WTC11 (cell line): ENCODE measurements at regions not wholly inside any gene's neighbourhood (a gene's known extent, or its start where the extent isn't known, plus 50 kb on each side); places are given as distances from the start of the nearest gene placed in this dataset.

ENCODE experiments used
- ATAC-seq: fragments of 200-7000 bp; cut with Tn5 transposase; 2 replicates; pipeline ENCODE4 v1.10.0; 2021; ENCODE audit warnings: mild to moderate bottlenecking, moderate library complexity
- CTCF ChIA-PET: fragments of 300-600 bp; sonication (Branson Sonifier 250); formaldehyde crosslinking; loops from one replicate; lab custom pipeline; 2021; ENCODE audit warnings: antibody characterized with exemption; lab: Charles Lee
- POLR2A ChIA-PET: fragments of 350-600 bp; sonication (Branson Sonifier 250); formaldehyde crosslinking; loops from one replicate; lab custom pipeline; 2021; ENCODE audit warnings: antibody characterized with exemption; lab: Charles Lee
- DNase-seq: peaks from one replicate; pipeline ENCODE4 v3.0.0; 2021; ENCODE audit warnings: low spot score
- H3K27ac Mint-ChIP-seq: 2 replicates; pipeline ENCODE4 v1.8.0; 2021; ENCODE audit warnings: mixed read lengths
- H3K27me3 Mint-ChIP-seq: 2 replicates; pipeline ENCODE4 v1.8.0; 2021; ENCODE audit warnings: low read depth, mild to moderate bottlenecking, moderate library complexity, mixed read lengths
- H3K36me3 Mint-ChIP-seq: 2 replicates; pipeline ENCODE4 v1.8.0; 2021; ENCODE audit warnings: mixed read lengths
- H3K4me1 Mint-ChIP-seq: 2 replicates; pipeline ENCODE4 v1.8.0; 2022; ENCODE audit warnings: mixed read lengths
- H3K4me3 Mint-ChIP-seq: 2 replicates; pipeline ENCODE4 v1.8.0; 2021; ENCODE audit warnings: mild to moderate bottlenecking, moderate library complexity, mixed read lengths
- H3K9me3 Mint-ChIP-seq: 2 replicates; pipeline ENCODE4 v1.8.0; 2021; ENCODE audit warnings: mixed read lengths
- ATF1 ChIP-seq: sonication (generic); formaldehyde crosslinking; IDR thresholded peaks from 2 replicates; pipeline ENCODE4 v1.8.1; 2023; ENCODE audit warnings: mild to moderate bottlenecking, moderate library complexity, missing genetic modification reagents
- E2F4 ChIP-seq: sonication (generic); formaldehyde crosslinking; IDR thresholded peaks from 2 replicates; pipeline ENCODE4 v1.8.1; 2022; ENCODE audit warnings: low read depth, mild to moderate bottlenecking, moderate library complexity, missing genetic modification reagents, borderline replicate concordance
- ELF4 ChIP-seq: sonication (generic); formaldehyde crosslinking; IDR thresholded peaks from 2 replicates; pipeline ENCODE4 v1.8.1; 2022; ENCODE audit warnings: low read depth, mild to moderate bottlenecking, moderate library complexity, missing genetic modification reagents
- ESRRA ChIP-seq: sonication (generic); formaldehyde crosslinking; IDR thresholded peaks from 2 replicates; pipeline ENCODE4 v1.8.1; 2022; ENCODE audit warnings: mild to moderate bottlenecking, missing genetic modification reagents, borderline replicate concordance
- FOXJ3 ChIP-seq: sonication (generic); formaldehyde crosslinking; IDR thresholded peaks from 2 replicates; pipeline ENCODE4 v1.9.0; 2021; ENCODE audit warnings: missing genetic modification reagents, mild to moderate bottlenecking, borderline replicate concordance
- FOXK1 ChIP-seq: sonication (generic); formaldehyde crosslinking; IDR thresholded peaks from 2 replicates; pipeline ENCODE4 v1.8.0; 2022; ENCODE audit warnings: mild to moderate bottlenecking, moderate library complexity, missing genetic modification reagents
- GTF2I ChIP-seq: fragments of 250-450 bp; sonication (Bioruptor Pico); conservative IDR thresholded peaks from 2 replicates; pipeline ENCODE4 v1.4.0; 2021; ENCODE audit warnings: mild to moderate bottlenecking
- HMGA2 ChIP-seq: fragments of 250-450 bp; sonication (Bioruptor Pico); IDR thresholded peaks from 2 replicates; pipeline ENCODE4 v1.4.0; 2021; ENCODE audit warnings: mild to moderate bottlenecking, moderate library complexity
- JUN ChIP-seq: sonication (generic); formaldehyde crosslinking; IDR thresholded peaks from 2 replicates; pipeline ENCODE4 v1.8.0; 2023; ENCODE audit warnings: mild to moderate bottlenecking, missing genetic modification reagents
- PRRX2 ChIP-seq: fragments of 250-450 bp; sonication (Bioruptor Pico); IDR thresholded peaks from 2 replicates; pipeline ENCODE4 v1.8.0; 2021; ENCODE audit warnings: mild to moderate bottlenecking
- SMAD4 ChIP-seq: sonication (generic); formaldehyde crosslinking; IDR thresholded peaks from 2 replicates; pipeline ENCODE4 v1.8.0; 2022; ENCODE audit warnings: mild to moderate bottlenecking, missing genetic modification reagents
- ZNF138 ChIP-seq: sonication (generic); formaldehyde crosslinking; conservative IDR thresholded peaks from 2 replicates; pipeline ENCODE4 v1.8.1; 2022; ENCODE audit warnings: mild to moderate bottlenecking, moderate library complexity, missing genetic modification reagents
- ZNF263 ChIP-seq: sonication (generic); formaldehyde crosslinking; IDR thresholded peaks from 2 replicates; pipeline ENCODE4 v1.8.1; 2022; ENCODE audit warnings: low read depth, mild to moderate bottlenecking, moderate library complexity, missing genetic modification reagents
- ZNF416 ChIP-seq: fragments of 250-450 bp; sonication (Bioruptor Pico); IDR thresholded peaks from 2 replicates; pipeline ENCODE4 v1.9.0; 2021; ENCODE audit warnings: mild to moderate bottlenecking, inconsistent platforms
- ZNF671 ChIP-seq: fragments of 250-450 bp; sonication (Bioruptor Pico); IDR thresholded peaks from 2 replicates; pipeline ENCODE4 v1.8.0; 2021; ENCODE audit warnings: mild to moderate bottlenecking
- TF ChIP-seq, protein P1 (sequence below): sonication (generic); formaldehyde crosslinking; IDR thresholded peaks from 2 replicates; pipeline ENCODE4 v1.8.0; 2022; ENCODE audit warnings: mild to moderate bottlenecking, missing genetic modification reagents
- TF ChIP-seq, protein P2 (sequence below): sonication (generic); formaldehyde crosslinking; IDR thresholded peaks from 2 replicates; pipeline ENCODE4 v1.8.0; 2023; ENCODE audit warnings: missing genetic modification reagents, mild to moderate bottlenecking, borderline replicate concordance
- TF ChIP-seq, protein P3 (sequence below): sonication (generic); formaldehyde crosslinking; conservative IDR thresholded peaks from 2 replicates; pipeline ENCODE4 v1.8.1; 2022; ENCODE audit warnings: mild to moderate bottlenecking, missing genetic modification reagents
- TF ChIP-seq, protein P4 (sequence below): sonication (generic); formaldehyde crosslinking; IDR thresholded peaks from 2 replicates; pipeline ENCODE4 v1.8.1; 2023; ENCODE audit warnings: mild to moderate bottlenecking, missing genetic modification reagents, moderate library complexity
- TF ChIP-seq, protein P5 (sequence below): fragments of 250-450 bp; sonication (Bioruptor Pico); conservative IDR thresholded peaks from 2 replicates; pipeline ENCODE4 v1.9.0; 2021; ENCODE audit warnings: mild to moderate bottlenecking

DNA sequence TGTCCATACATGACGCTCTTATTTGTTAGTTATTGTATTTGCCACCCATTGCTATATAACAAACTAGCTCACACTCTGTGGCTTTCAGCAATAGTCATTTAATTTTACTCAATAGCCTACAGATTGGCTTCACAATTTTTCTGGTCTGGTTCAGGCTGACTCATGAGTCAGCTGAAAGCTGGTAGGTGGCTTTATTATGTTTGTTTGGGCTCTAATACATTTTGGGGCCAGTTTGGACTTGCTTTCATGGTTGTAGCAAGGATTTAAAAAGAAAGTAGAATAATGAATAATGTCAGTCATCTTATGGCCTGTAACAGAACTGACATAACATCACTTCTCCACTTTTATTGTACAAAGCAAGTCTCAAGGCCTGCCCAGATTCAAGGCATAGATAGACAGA is 338.7 kb downstream of the LRRIQ3 start:
- ChIA-PET POLR2A (no interaction called here), CTCF (no interaction called here)
- 0 out of 2 replicates have a peak, but pooled peaks cover 1% of the 10 kb centered on the region for H3K9me3 Mint-ChIP-seq
- TF ChIP-seq ZNF671 (no peak), ESRRA (CRISPR knock-in tag) (no peak), SMAD4 (CRISPR knock-in tag) (no peak), ATF1 (CRISPR knock-in tag) (no peak), ZNF263 (CRISPR knock-in tag) (no peak), ZNF416 (no peak), PRRX2 (CRISPR knock-in tag) (no peak), JUN (CRISPR knock-in tag) (no peak), FOXK1 (CRISPR knock-in tag) (no peak), HMGA2 (CRISPR knock-in tag) (no peak), ELF4 (CRISPR knock-in tag) (no peak), E2F4 (CRISPR knock-in tag) (no peak), GTF2I (CRISPR knock-in tag) (no peak), FOXJ3 (CRISPR knock-in tag) (no peak), ZNF138 (CRISPR knock-in tag) (no peak)
- TF ChIP-seq, protein P1, sequence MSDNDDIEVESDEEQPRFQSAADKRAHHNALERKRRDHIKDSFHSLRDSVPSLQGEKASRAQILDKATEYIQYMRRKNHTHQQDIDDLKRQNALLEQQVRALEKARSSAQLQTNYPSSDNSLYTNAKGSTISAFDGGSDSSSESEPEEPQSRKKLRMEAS (CRISPR knock-in tag): no peak
- TF ChIP-seq, protein P2, sequence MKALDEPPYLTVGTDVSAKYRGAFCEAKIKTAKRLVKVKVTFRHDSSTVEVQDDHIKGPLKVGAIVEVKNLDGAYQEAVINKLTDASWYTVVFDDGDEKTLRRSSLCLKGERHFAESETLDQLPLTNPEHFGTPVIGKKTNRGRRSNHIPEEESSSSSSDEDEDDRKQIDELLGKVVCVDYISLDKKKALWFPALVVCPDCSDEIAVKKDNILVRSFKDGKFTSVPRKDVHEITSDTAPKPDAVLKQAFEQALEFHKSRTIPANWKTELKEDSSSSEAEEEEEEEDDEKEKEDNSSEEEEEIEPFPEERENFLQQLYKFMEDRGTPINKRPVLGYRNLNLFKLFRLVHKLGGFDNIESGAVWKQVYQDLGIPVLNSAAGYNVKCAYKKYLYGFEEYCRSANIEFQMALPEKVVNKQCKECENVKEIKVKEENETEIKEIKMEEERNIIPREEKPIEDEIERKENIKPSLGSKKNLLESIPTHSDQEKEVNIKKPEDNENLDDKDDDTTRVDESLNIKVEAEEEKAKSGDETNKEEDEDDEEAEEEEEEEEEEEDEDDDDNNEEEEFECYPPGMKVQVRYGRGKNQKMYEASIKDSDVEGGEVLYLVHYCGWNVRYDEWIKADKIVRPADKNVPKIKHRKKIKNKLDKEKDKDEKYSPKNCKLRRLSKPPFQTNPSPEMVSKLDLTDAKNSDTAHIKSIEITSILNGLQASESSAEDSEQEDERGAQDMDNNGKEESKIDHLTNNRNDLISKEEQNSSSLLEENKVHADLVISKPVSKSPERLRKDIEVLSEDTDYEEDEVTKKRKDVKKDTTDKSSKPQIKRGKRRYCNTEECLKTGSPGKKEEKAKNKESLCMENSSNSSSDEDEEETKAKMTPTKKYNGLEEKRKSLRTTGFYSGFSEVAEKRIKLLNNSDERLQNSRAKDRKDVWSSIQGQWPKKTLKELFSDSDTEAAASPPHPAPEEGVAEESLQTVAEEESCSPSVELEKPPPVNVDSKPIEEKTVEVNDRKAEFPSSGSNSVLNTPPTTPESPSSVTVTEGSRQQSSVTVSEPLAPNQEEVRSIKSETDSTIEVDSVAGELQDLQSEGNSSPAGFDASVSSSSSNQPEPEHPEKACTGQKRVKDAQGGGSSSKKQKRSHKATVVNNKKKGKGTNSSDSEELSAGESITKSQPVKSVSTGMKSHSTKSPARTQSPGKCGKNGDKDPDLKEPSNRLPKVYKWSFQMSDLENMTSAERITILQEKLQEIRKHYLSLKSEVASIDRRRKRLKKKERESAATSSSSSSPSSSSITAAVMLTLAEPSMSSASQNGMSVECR: no peak
- TF ChIP-seq, protein P3, sequence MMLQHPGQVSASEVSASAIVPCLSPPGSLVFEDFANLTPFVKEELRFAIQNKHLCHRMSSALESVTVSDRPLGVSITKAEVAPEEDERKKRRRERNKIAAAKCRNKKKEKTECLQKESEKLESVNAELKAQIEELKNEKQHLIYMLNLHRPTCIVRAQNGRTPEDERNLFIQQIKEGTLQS (CRISPR knock-in tag): no peak
- TF ChIP-seq, protein P4, sequence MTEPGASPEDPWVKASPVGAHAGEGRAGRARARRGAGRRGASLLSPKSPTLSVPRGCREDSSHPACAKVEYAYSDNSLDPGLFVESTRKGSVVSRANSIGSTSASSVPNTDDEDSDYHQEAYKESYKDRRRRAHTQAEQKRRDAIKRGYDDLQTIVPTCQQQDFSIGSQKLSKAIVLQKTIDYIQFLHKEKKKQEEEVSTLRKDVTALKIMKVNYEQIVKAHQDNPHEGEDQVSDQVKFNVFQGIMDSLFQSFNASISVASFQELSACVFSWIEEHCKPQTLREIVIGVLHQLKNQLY (CRISPR knock-in tag): no peak
- TF ChIP-seq, protein P5, sequence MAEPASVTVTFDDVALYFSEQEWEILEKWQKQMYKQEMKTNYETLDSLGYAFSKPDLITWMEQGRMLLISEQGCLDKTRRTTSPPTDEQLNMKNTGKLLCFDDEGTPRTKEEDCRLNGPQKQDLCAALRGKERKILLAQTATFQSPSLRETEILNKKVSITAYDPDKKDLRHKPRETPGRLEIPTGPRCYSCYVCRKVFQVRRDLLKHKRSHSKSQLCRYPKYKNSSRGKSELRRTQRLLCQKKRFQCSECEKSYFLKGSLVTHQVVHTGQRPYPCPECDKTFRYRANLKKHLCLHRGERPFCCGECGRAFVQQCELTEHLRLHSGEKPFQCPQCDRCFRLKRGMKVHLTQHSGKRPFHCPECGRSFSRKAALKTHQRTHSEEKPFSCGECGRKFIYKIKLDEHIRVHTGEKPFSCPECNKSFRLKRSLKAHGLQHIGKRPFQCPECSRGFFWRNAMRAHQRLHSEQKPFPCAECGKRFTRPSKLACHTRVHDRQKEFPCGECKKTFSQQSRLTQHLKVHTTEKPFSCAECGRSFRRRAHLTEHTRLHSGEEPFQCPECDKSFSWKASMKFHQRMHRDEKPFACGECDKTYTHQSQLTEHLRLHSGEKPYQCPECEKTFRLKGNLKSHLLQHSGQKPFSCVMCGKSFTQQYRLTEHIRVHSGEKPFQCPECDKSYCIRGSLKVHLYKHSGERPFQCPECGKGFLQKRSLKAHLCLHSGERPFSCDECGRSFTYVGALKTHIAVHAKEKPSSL (CRISPR knock-in tag): no peak
- H3K4me3 Mint-ChIP-seq: no peak overlapping the region
- DNase-seq: no peak
- H3K4me1 Mint-ChIP-seq: no peaks in the 10 kb centered on the region
- no peaks in the 10 kb centered on the region for H3K27me3 Mint-ChIP-seq
- no peaks in the 10 kb centered on the region for H3K36me3 Mint-ChIP-seq
- no peak overlapping the region for H3K27ac Mint-ChIP-seq
- no peak for ATAC-seq
